ENCODE measurements at regions not wholly inside any gene's neighbourhood (a gene's known extent, or its start where the extent isn't known, plus 50 kb on each side); places are given as distances from the start of the nearest gene placed in this dataset.

- H3K4me3 ChIP-seq (ENCODE audit: control extremely low read depth in 1 of 5, extremely low read depth in 1 of 5, insufficient read depth in 1 of 5, low read depth in 2 of 5, low read length in 4 of 5) = no peak overlapping the region
- no peak for ATAC-seq (ENCODE audit: low read depth)
- H3K36me3 ChIP-seq (replicated peaks in 1 of 2; ENCODE audit: control extremely low read depth in 1 of 2, control insufficient read depth in 1 of 2, extremely low read depth in 1 of 2, insufficient read depth in 2 of 2, low read length in 1 of 2) = no peaks in the 10 kb centered on the region
- intact Hi-C loops (cut with micrococcal nuclease) = no loop called here
- no peaks in the 10 kb centered on the region for H3K27me3 ChIP-seq (replicated peaks in 1 of 4; ENCODE audit: control extremely low read depth in 1 of 4, control insufficient read depth in 3 of 4, insufficient read depth in 4 of 4, low read length in 3 of 4)
- H3K27ac Mint-ChIP-seq = no peak overlapping the region
- no peak overlapping the region for H2AFZ ChIP-seq (ENCODE audit: insufficient read depth, low read depth, low read length, poor library complexity, severe bottlenecking)
- peaks cover 10% of the 10 kb centered on the region for H3K27me3 Mint-ChIP-seq
- no peak overlapping the region for H3K4me2 ChIP-seq (replicated peaks; ENCODE audit: low read depth, low read length, poor library complexity, severe bottlenecking)
- no peaks in the 10 kb centered on the region for H3K4me1 Mint-ChIP-seq
- no peaks in the 10 kb centered on the region for H3K9me3 Mint-ChIP-seq (ENCODE audit: insufficient read depth)
- no peaks in the 10 kb centered on the region for H4K20me1 ChIP-seq (ENCODE audit: control insufficient read depth, insufficient read depth, low read length, poor library complexity, severe bottlenecking)
- no peaks in the 10 kb centered on the region for H3K4me1 ChIP-seq (ENCODE audit: control insufficient read depth in 2 of 2, insufficient read depth in 2 of 2, low read length in 2 of 2)
- DNase-seq = no peak
- no peak for TF ChIP-seq CTCF (IDR thresholded peaks at IDR 0.05)
- H3K27ac ChIP-seq (ENCODE audit: low read length in 2 of 2) = no peak overlapping the region
- POLR2A ChIA-PET = no interaction called here
- no peaks in the 10 kb centered on the region for H3K79me2 ChIP-seq (ENCODE audit: control insufficient read depth, insufficient read depth, low read length)
- no peak overlapping the region for H3K4me3 Mint-ChIP-seq
- CTCF ChIA-PET = no interaction called here
- no peak overlapping the region for H3K9ac ChIP-seq (ENCODE audit: low read length)
- H3K9me3 ChIP-seq (ENCODE audit: control extremely low read depth in 1 of 3, control insufficient read depth in 2 of 3, insufficient read depth in 1 of 3, low read length in 2 of 3) = no peaks in the 10 kb centered on the region
These were observed 346.1 kb downstream of the OMA1 start for GRCh38 chr1:58200437-58200836.

GRCh38 chr1:58197811-58198210 lies 348.7 kb downstream of the OMA1 start:
- intact Hi-C loops (cut with micrococcal nuclease) = no loop called here
- WGBS (ENCODE audit: insufficient coverage) = 71% methylated on average over 1 of the region's 1 CpG
- Mint-ChIP-seq H3K9me3 (ENCODE audit: insufficient read depth) (no peaks in the 10 kb centered on the region), H3K4me3 (no peak overlapping the region), H3K27ac (no peak overlapping the region), H3K27me3 (peaks cover 9% of the 10 kb centered on the region), H3K4me1 (no peaks in the 10 kb centered on the region)
- Histone ChIP-seq H3K36me3 (replicated peaks in 1 of 2; ENCODE audit: control extremely low read depth in 1 of 2, control insufficient read depth in 1 of 2, extremely low read depth in 1 of 2, insufficient read depth in 2 of 2, low read length in 1 of 2) (no peaks in the 10 kb centered on the region), H3K4me1 (ENCODE audit: control insufficient read depth in 2 of 2, insufficient read depth in 2 of 2, low read length in 2 of 2) (no peaks in the 10 kb centered on the region), H3K27me3 (replicated peaks in 1 of 4; ENCODE audit: control extremely low read depth in 1 of 4, control insufficient read depth in 3 of 4, insufficient read depth in 4 of 4, low read length in 3 of 4) (no peaks in the 10 kb centered on the region), H3K4me3 (ENCODE audit: control extremely low read depth in 1 of 5, extremely low read depth in 1 of 5, insufficient read depth in 1 of 5, low read depth in 2 of 5, low read length in 4 of 5) (no peak overlapping the region), H2AFZ (ENCODE audit: insufficient read depth, low read depth, low read length, poor library complexity, severe bottlenecking) (no peak overlapping the region), H4K20me1 (ENCODE audit: control insufficient read depth, insufficient read depth, low read length, poor library complexity, severe bottlenecking) (no peaks in the 10 kb centered on the region), H3K9me3 (ENCODE audit: control extremely low read depth in 1 of 3, control insufficient read depth in 2 of 3, insufficient read depth in 1 of 3, low read length in 2 of 3) (no peaks in the 10 kb centered on the region), H3K79me2 (ENCODE audit: control insufficient read depth, insufficient read depth, low read length) (no peaks in the 10 kb centered on the region), H3K4me2 (replicated peaks; ENCODE audit: low read depth, low read length, poor library complexity, severe bottlenecking) (no peak overlapping the region), H3K27ac (ENCODE audit: low read length in 2 of 2) (no peak overlapping the region), H3K9ac (ENCODE audit: low read length) (no peak overlapping the region)
- no peak for TF ChIP-seq CTCF (IDR thresholded peaks at IDR 0.05)
- no peak for TF ChIP-seq EZH2 (IDR thresholded peaks at IDR 0.05; ENCODE audit: borderline replicate concordance, insufficient read depth, low read depth, low read length, poor library complexity, severe bottlenecking)
- ChIA-PET CTCF (interaction anchor here (0.6 kb wide), 1 partner anchor 573 kb away, joined by 3 read pairs; no protein-coding TSS in a partner anchor), POLR2A (no interaction called here)
- no peak for DNase-seq
- ATAC-seq (ENCODE audit: low read depth) = no peak
